HG03060 (cell line): ENCODE measurements at regions not wholly inside any gene's neighbourhood (a gene's known extent, or its start where the extent isn't known, plus 50 kb on each side); places are given as distances from the start of the nearest gene placed in this dataset.
"Not testable (repeated sequence)": the region's sequence is repeated elsewhere in the genome, so short reads cannot be mapped to it uniquely, and the experiment has no call there.

Source experiments
- ATAC-seq: cut with Tn5 transposase; IDR thresholded peaks from one replicate; pipeline ENCODE4 v1.9.1; 2021; ENCODE audit warnings: low read depth, moderate number of reproducible peaks; ENCODE audit not compliant: unreplicated experiment

- no peak for ATAC-seq
Observed at GRCh38 chr5:75951716-75952115, 131.5 kb upstream of the SV2C start.

- ATAC-seq = no peak
Observed at GRCh38 chr5:75951158-75951557, 132.0 kb upstream of the SV2C start.

GRCh38 chr5:75948438-75948837 lies 134.7 kb upstream of the SV2C start:
- ATAC-seq = no peak

GRCh38 chr5:75940418-75940817 lies 142.8 kb upstream of the SV2C start:
- ATAC-seq = no peak

- ATAC-seq = no peak
Observed at GRCh38 chr5:75935572-75935971, 147.6 kb upstream of the SV2C start.

GRCh38 chr5:75933489-75933888 lies 149.7 kb upstream of the SV2C start:
- ATAC-seq = no peak

- no peak for ATAC-seq
Observed at GRCh38 chr5:75931175-75931574, 152.0 kb upstream of the SV2C start.

GRCh38 chr5:75928992-75929391 lies 154.2 kb upstream of the SV2C start:
- no peak for ATAC-seq

- no peak for ATAC-seq
Observed at GRCh38 chr5:75922480-75922879, 160.7 kb upstream of the SV2C start.

- no peak for ATAC-seq
Observed at GRCh38 chr5:75921011-75921410, 162.2 kb upstream of the SV2C start.

- ATAC-seq = no peak
Observed at GRCh38 chr5:75916144-75916543, 167.0 kb upstream of the SV2C start.

GRCh38 chr5:75909223-75909622 lies 174.0 kb upstream of the SV2C start:
- ATAC-seq = no peak

GRCh38 chr5:75907651-75908050 lies 175.5 kb upstream of the SV2C start:
- ATAC-seq = no peak

GRCh38 chr5:75894482-75894881 lies 177.2 kb upstream of the POC5 start:
- no peak for ATAC-seq

GRCh38 chr5:75891736-75892135 lies 174.5 kb upstream of the POC5 start:
- no peak for ATAC-seq

- no peak for ATAC-seq
Observed at GRCh38 chr5:75891020-75891419, 173.8 kb upstream of the POC5 start.

- no peak for ATAC-seq
Observed at GRCh38 chr5:75890546-75890945, 173.3 kb upstream of the POC5 start.

- ATAC-seq = no peak
Observed at GRCh38 chr5:75886706-75887105, 169.5 kb upstream of the POC5 start.

GRCh38 chr5:75885849-75886596 lies 168.8 kb upstream of the POC5 start:
- ATAC-seq = no peak

- ATAC-seq = no peak
Observed at GRCh38 chr5:75885321-75885720, 168.1 kb upstream of the POC5 start.

- ATAC-seq = no peak
Observed at GRCh38 chr5:75869891-75870290, 152.7 kb upstream of the POC5 start.

GRCh38 chr5:75862872-75863271 lies 145.6 kb upstream of the POC5 start:
- ATAC-seq = no peak

GRCh38 chr5:75859621-75860020 lies 142.4 kb upstream of the POC5 start:
- ATAC-seq = not testable (repeated sequence)
